Left colon (tissue), 2 donors: ENCODE measurements at regions not wholly inside any gene's neighbourhood (a gene's known extent, or its start where the extent isn't known, plus 50 kb on each side); places are given as distances from the start of the nearest gene placed in this dataset.
"Not testable (repeated sequence)": the region's sequence is repeated elsewhere in the genome, so short reads cannot be mapped to it uniquely, and the experiment has no call there.

Experiments used
- ATAC-seq: fragments of 200-7000 bp; cut with Tn5 transposase; one replicate; pipeline ENCODE4 v1.9.1; 2020; ENCODE audit warnings: mild to moderate bottlenecking, moderate library complexity
- DNase-seq, 2 donors: peaks; one replicate each; pipeline ENCODE4 v3.0.0-alpha.2; 2020
- intact Hi-C, 2 donors: fragments of 100-400 bp; cut with DNase I in 1 of 2; cut with micrococcal nuclease in 1 of 2; formaldehyde crosslinking; loops; one replicate each; pipeline versions ENCODE4 v1.11.2 to v1.14.0; 2022; cut with DNase I, micrococcal nuclease
- donor health status: DM: no; HTN: no; CAD: no.
- donor health status: DM: yes; HTN: yes; CAD: no.

DNA sequence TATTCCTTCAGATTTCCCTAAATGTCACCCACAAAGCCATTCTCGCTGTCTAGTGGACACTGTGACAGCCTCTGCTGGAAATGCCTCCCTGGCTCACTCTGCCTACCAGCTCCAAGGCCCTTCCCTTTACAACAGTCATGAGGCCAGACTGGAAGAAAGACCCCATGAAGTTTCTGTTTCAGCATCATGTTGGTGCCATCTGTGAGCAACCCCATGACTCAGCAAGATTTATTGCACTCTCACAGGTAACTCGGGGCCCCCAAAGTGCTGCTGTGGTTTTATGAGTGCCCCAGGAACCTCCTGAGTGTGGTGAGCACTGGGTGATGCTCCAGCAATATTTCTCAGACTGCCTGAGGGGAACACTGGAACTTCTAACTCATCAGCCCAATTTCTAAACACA lies 218.6 kb downstream of the ZNF33B start:
- intact Hi-C loops, result no loop called here
- DNase-seq, result no peak
- no peak for ATAC-seq

DNA sequence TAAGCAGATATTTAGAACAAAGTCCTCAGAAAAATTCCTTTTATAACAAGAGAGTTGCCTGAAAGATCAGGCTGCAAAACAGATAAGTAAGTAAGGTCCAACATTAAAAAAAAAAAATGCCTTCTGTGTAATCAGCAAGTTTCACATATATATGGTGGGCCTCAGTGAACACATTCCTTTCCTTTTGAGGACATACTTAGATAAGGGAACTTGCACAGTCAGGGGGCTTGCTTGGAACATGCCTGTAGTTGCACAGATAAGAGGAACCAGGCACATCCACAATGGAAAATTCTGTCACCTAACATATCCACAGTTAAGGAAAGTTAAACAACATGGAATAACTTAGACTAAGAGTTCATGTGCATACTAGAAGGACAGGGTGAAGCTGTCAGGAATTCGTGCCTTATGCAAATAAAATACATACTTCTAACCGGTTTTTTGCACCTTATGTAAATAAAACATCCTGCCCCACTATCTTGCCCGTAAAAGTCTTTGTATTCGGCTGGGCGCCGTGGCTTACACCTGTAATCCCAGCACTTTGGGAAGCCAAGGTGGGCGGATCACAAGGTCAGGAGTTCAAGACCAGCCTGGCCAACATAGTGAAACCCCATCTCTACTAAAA lies 257.3 kb downstream of the ZNF33B start:
- DNase-seq, result no peak
- ATAC-seq, result no peak
- intact Hi-C loops, result no loop called here

DNA sequence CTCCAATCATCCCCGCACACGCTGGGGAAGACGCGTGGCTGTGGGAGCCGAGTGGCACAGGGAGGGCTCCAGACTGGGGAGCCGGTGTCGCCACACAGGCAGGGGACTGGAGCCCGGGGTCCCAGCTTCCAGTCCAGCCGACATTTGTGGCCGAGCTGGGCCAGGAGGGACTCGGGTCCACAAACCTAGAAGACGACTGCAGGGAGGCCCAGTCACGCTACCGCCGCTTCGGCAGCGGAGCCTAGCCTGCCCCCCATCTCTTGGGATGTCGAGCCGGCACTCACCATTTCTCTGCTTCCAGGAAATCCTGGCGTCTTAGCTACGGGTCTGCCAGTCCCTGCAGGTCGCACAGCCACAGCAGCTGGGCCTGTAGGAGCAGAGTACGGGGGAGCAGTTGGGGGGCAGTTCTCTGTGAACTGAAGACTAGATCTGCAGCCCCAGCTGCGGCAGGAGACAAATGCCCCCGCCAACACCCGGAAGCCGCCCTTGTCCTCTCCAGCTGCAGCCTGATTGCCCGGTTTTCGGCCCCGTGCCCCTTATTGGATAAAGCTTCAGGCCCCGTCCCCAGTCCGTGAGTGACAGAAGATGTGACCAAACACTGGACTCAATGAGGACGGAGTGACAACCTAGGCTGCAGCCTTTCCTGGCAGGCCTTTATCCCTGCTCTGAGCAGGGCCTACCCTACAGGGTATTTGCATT lies 270.7 kb downstream of the ZNF33B start:
- intact Hi-C loops, result no loop called here
- ATAC-seq (peak; percentile 82), DNase-seq (peak; percentile 52 to 80)

DNA sequence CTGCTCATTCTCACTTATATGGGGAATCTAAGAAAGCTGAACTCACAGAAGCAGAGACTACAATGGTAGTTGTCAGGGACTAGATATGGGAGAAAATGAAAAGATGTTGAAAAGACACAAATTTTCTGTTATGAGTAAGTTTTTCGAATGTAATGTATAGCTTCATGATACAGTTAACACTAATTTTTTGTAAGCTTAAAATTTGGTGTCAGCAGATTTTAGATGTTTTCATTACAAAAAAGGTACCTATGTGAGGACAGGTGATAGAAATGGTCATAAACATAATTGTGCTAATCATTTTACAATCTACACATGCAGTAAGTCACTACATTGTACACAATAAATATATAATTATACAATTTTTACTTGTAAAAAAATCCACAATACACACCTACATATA lies 286.6 kb downstream of the ZNF33B start:
- intact Hi-C loops, result no loop called here
- no peak for DNase-seq
- no peak for ATAC-seq

DNA sequence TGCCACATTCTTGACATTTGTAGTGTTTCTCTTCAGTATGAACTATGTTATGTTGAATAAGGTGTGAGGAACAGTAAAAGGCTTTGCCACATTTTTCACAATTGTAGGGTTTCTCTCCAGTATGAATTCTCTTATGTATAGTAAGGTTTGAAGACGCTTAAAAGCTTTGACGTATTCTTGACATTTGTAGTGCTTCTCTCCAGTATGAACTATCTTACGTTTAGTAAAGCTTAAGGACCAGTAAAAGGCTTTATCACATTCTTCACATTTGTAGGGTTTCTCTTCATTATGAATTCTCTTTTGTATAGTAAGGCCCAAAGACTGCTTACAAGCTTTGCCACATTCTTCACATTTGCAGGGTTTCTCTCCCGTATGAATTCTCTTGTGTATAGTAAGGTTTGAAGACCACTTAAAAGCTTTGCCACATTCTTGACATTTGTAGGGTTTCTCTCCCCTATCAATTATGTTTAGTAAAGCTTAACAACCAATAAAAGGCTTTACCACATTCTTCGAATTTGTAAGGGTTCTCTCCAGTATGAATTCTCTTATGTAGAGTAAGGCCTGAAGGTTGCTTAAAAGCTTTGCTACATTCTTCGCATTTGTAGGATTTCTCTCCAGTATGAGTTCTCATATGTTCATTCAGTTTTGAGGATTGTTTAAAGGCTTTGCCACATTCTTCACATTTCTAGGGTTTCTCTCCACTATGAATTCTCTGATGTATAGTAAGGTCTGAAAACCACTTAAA lies 301.6 kb downstream of the ZNF33B start:
- DNase-seq, intact Hi-C loops, ATAC-seq: not testable (repeated sequence)

DNA sequence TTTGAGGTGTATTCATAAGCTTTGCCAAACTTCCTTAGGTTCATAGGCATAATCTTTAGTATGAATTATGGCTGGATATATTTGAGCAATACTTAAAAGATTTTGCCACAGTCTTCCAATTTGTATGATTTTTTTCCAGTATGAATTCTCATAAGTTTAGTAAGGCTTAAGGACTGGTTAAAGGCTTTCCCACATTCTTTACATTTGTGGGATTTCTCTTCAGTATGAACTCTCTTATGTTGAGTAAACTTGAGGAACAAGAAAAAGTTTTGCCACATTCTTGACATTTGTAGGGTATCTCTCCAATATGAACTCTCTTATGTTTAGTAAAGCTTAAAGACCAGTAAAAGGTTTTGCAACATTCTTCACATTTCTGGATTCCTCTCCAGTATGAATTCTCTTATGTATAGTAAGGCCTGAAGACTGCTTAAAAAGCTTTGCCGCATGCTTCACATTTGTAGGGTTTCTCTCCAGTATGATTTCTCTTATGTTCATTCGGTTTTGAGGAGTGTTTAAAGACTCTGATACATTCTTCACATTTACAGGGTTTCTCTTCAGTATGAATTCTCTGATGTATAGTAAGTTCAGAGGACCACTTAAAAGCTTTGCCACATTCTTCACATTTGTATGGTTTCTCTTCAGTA lies 302.6 kb downstream of the ZNF33B start:
- DNase-seq, result not testable (repeated sequence)

DNA sequence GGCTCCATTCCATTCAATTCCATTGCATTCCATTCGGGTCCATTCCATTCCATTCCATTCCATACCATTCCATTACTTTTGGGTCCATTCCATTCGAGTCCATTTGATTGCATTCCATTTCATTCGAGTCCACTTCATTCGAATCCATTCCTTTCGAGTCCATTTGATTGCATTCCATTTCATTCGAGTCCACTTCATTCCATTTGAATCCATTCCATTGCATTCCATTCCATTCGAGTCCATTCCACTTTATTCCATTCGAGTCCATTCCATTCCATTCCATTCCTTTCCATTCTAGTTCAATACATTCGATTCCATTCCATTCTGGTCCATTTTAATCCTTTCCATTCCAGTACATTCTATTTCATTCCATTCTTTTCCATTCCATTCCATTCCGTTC lies 334.0 kb downstream of the ZNF33B start:
- intact Hi-C loops, result no loop called here
- DNase-seq (no peak), ATAC-seq (no peak)

More for the DNA sequence above, 302.6 kb downstream of the ZNF33B start:
- intact Hi-C loops, ATAC-seq: not testable (repeated sequence)

DNA sequence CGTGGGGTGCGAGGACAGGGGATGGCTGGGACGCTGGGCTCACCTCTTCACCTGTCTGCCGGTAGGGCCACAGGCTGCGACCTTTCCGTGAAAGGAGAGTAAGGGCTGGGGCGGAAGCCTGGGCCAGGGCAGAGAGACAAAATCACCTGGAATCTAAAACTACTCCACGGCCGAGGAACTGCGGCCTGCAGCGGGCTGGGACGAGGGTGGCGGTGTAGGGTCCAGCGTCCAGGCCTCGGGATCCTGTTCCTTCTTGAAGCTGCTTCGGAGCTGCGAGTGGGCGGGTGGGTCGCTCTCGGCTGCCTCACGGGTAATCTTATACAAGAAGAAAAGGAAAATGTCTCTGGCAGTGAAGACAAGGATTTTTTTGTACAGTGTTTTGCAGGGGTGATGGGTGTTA lies 356.5 kb downstream of the ZNF33B start:
- intact Hi-C loops, DNase-seq, ATAC-seq: not testable (repeated sequence)

DNA sequence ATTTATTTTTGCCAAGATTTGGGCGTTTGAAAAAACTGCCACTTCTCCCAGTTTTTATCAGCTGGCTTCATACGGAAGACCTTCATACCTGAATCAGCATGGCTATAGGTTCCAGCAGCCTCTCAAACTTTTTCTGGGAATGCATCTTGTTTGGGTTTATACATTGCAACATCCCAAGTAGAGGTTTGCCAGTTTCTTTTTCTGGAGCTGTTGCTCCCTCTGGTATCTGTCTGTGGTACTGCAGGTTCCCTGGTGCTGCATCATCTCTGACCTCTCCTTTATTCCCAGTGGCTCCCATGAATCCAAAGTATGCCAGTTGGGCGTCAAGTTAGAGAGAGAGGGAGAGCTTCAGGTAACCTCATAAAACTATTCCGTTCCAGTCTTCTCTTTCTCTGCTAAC lies 368.6 kb downstream of the ZNF33B start:
- intact Hi-C loops, ATAC-seq, DNase-seq: not testable (repeated sequence)

DNA sequence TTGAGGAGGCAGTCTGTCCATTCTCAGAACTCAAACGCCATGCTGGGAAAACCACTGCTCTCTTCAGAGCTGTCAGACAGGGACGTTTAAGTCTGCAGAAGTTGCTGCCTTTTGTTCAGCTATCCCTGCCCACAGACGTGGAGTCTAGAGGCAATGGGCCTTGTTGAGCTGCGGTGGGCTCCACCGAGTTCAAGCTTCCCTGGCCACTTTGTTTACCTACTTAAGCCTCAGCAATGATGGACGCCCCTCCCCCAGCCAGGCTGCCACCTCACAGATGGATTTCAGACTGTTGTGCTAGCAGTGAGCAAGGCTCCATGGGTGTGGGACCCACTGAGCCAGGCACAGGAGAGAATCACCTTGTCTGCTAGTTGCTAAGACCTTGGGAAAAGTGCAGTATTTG lies 375.1 kb downstream of the ZNF33B start:
- ATAC-seq, intact Hi-C loops, DNase-seq: not testable (repeated sequence)

DNA sequence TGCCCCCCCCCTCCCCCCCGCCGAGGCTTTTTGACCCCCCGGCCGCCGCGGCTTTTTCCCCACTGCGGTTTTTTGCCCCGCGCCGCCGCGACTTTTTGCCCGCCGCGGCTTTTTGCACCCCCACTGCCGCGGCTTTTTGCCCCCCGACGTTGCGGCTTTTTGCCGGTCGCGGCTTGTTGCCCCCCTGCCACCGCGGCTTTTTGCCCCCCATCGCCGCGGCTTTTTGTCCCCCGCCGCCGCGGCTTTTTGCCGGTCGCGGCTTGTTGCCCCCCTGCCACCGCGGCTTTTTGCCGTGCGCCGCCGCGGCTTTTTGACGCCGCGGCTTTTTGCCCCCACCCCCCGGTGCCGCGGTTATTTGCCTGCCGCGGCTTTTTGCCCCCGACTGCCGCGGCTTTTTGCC lies 395.4 kb downstream of the ZNF33B start:
- intact Hi-C loops, ATAC-seq, DNase-seq: not testable (repeated sequence)

DNA sequence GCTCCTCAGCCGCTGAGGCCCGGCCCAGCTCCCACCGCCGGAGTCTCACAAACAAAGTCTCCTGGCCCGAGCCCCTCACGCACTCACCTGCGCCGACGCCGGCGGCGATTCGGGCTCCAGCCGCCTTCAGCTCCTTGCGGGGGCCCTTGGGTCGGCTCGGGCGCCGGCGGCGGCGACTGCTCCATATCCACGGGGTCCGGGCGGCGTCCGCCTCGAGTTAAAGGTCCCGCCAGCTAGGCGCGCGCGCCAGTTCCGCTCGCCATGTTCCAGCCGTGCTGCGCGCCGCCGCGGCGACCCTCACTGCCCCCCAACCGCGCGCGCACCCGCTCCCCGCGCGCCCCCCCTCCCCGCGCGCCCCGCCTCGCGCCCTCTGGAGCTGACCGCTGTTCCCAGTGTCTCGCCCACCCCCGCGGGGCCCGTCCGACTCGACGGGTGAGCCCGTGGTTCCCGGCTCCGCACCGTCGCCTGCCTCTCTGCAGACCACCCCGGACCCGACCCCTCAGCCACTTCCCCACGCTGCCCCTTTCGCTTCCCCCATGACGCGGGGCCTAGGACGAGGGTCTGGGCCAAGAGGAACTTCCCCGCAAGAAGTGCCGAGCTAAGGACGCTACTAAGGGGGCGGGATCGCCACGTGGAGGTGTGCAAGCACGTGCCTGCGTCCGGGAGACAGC lies 396.1 kb downstream of the ZNF33B start:
- ATAC-seq, result no peak
- no peak for DNase-seq
- intact Hi-C loops, result no loop called here

DNA sequence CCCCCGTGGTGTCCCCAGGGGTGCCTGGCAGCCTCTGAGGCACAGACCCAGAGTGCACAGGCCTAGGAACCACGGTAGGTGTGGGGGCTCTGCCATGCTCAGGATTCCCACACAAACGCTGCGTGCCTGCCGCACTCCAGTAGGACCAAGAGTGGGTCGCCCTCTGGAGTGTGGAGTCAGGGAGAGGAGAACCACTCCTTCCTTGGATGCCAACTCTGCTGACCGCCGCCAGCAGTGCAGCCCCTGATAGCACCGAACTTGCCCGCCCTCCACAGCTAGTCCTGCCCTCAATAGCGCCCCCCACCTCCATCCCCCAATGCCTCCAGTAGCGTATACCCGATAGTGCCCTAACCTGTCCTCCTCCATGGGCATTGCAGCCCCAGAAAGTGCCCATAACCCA lies 402.0 kb downstream of the ZNF33B start:
- intact Hi-C loops, ATAC-seq, DNase-seq: not testable (repeated sequence)

DNA sequence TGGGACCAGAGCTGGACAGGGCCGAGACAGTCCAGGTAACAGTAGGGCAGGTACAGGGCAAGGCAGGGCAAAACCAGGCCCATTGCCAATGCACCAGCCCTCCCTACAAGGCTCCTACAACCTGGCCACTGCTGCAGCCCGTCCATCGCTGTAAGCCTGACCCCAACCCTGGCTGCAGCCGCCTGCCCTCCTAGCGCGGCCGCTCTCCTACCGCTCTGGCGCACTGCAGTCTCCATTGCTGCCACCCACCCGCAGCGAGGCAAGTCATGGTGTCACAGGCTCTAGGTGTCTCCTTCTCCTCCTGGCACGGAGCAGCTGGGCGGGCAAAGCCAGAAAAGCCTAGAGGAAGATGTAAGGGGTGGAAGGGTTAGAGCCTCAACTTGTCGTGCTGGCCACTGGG lies 402.6 kb downstream of the ZNF33B start:
- DNase-seq, ATAC-seq, intact Hi-C loops: not testable (repeated sequence)

DNA sequence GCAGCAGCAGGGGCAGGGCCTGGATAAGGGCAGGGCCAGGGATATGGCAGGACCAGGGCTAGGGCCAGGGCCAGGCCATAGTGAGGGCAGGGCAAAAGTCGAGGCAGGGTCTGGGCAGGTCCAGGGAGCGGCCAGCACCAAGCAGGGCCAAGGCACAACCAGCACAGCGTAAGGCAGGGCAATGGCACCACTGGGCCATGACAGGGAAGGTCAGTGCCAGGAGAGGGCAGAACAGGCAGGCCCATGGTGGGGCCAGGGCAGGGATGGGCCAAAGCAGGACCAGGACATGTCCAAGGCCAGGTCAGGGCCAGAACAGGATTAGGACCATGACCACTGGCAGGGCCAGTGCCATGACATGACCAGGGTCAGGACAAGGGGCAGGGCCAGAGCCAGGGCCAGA lies 403.1 kb downstream of the ZNF33B start:
- ATAC-seq, DNase-seq, intact Hi-C loops: not testable (repeated sequence)

DNA sequence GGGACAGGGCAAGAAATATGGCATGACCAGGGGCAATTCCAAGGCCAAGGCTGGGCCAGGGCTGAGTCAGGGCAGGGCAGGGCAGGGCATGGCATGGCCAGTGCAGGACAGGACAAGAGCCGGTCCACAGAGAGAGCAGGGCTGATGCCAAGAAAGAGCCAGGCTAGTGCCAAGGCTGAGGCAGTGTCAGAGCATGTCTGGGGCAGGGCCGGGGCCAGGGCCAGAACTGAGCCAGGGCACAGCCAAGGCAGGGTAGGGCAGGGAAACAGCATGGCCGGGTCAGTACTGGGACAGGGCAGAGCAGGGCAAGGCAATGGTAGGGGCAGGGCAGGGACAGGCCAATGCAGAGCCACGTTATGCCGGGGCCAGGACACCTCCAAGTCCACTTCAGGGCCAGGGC lies 403.9 kb downstream of the ZNF33B start:
- ATAC-seq, DNase-seq, intact Hi-C loops: not testable (repeated sequence)

DNA sequence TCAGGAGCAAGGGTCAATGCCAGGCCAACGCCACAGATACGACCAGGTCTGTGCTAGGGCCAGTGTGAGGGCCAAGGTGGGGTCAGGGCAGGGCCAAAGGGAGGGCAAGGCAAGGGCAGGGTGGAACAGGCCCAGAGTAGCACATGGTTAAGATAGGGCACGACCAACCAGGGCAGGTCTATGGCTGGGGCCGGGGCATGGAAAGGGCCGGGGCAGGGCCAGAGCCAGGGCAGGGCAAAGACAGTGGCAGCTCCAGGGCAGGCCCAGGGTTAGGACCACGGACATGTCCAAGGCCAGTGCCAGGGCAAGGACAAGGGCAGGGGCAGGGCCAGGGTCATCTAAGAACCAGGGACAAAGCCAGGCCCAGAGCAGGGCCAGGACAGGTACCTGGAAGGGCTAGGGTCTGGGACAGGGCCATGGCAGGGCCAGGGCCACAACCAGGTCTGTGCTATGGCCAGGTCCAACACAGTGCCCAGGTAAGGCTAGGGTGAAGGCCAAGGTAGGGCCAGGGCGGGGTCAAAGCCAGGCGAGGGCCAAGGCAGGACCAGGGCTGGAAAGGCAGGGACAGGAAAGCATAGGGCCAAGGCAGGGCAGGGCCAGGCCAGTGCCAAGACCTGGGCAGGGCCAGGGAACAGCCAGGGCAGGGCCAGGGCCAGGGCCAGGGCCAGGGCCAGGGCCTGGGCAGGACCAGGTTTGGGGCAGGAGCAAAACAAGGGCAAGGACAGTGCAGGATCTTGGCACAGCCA lies 404.7 kb downstream of the ZNF33B start:
- intact Hi-C loops, ATAC-seq, DNase-seq: not testable (repeated sequence)

DNA sequence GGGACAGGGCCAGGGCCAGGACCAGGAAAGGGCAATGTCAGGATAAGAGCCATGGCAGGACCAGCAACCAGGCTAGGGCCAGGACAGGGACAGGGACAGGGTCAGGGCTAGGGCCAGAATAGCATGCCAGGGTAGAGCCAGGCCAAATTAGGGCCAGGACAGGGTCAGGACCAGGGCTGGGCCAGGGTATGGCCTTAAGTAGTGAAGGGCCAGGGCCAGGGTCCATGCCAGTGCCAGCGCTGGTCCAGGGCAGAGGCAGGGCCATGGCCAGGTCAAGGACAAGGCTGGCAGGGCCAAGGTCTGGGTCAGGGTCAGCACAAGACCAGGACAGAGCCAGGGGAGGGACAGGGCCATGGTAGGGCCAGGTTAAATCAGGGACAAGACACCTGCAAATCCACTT lies 405.4 kb downstream of the ZNF33B start:
- ATAC-seq, DNase-seq, intact Hi-C loops: not testable (repeated sequence)
